ENCODE measurements at regions not wholly inside any gene's neighbourhood (a gene's known extent, or its start where the extent isn't known, plus 50 kb on each side); places are given as distances from the start of the nearest gene placed in this dataset.

DNA sequence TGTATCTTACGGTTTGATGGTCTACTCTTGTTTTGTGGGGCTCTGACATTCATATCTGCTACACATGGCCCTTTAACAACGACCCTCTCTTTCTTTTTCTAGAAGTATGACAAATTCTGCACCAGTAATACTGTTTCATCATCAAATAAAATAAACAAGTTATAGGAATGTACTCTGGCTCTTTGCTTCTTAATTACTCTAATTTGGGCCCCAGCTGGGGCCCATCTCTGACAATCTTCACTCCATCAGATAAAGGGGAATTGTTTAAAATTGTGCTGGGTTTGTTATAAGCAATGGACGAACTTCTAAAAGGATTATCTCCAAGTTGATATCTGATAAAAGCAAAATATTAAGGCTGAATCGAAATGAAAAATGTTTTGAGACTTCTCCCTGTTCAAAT lies 343.6 kb upstream of the JAG1 start:
- 0% methylated on average over 4 of the region's 4 CpGs for WGBS (ENCODE audit: insufficient coverage, insufficient replicate concordance, low lambda C conversion rate, missing lambda C conversion rate)
- ChIA-PET SMC1A (ENCODE audit: uncharacterized antibody, unreplicated experiment) (interaction anchor here (0.9 to 2.1 kb wide), 2 partner anchors 8 to 59 kb away, joined by 3 to 7 read pairs; no protein-coding TSS in a partner anchor), RAD21 (ENCODE audit: unreplicated experiment) (no interaction called here), POLR2A (no interaction called here), CTCF (interaction anchor here (0.6 kb wide), 1 partner anchor 19 kb away, joined by 3 read pairs; no protein-coding TSS in a partner anchor)
- Histone ChIP-seq H3K9me3 (replicated peaks; ENCODE audit: control insufficient read depth, insufficient read depth, low read length) (no peaks in the 10 kb centered on the region), H3K79me2 (ENCODE audit: control insufficient read depth, insufficient read depth, low read length) (no peaks in the 10 kb centered on the region), H3K27me3 (replicated peaks in 1 of 2; ENCODE audit: control insufficient read depth in 2 of 2, insufficient read depth in 2 of 2, low read length in 1 of 2) (no peaks in the 10 kb centered on the region), H2AFZ (ENCODE audit: control insufficient read depth, low read depth, low read length) (no peak overlapping the region), H3K4me1 (ENCODE audit: control insufficient read depth, insufficient read depth, low read length) (no peaks in the 10 kb centered on the region), H3K4me2 (ENCODE audit: control insufficient read depth, insufficient read depth) (no peak overlapping the region), H3K9ac (ENCODE audit: control insufficient read depth, insufficient read depth, low read length) (no peak overlapping the region), H3K4me3 (no peak overlapping the region), H3K36me3 (ENCODE audit: control insufficient read depth in 2 of 2, insufficient read depth in 2 of 2, low read length in 1 of 2) (no peaks in the 10 kb centered on the region), H3K27ac (ENCODE audit: control insufficient read depth, insufficient read depth) (no peak overlapping the region), H4K20me1 (ENCODE audit: control insufficient read depth, insufficient read depth) (no peaks in the 10 kb centered on the region)
- no TSS peak for BruUV-seq (replicated peaks)
- no peak for DNase-seq (ENCODE audit: low read depth, low spot score)
- TF ChIP-seq MXI1 (IDR thresholded peaks at IDR 0.05; ENCODE audit: low read depth, low read length) = no peak
- TF ChIP-seq, protein P1, sequence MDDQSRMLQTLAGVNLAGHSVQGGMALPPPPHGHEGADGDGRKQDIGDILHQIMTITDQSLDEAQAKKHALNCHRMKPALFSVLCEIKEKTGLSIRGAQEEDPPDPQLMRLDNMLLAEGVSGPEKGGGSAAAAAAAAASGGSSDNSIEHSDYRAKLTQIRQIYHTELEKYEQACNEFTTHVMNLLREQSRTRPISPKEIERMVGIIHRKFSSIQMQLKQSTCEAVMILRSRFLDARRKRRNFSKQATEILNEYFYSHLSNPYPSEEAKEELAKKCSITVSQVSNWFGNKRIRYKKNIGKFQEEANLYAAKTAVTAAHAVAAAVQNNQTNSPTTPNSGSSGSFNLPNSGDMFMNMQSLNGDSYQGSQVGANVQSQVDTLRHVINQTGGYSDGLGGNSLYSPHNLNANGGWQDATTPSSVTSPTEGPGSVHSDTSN (IDR thresholded peaks at IDR 0.05; ENCODE audit: insufficient replicate concordance, low read depth, low read length) = no peak
- TF ChIP-seq YBX1 (IDR thresholded peaks at IDR 0.05) = no peak
- TF ChIP-seq, protein P2, sequence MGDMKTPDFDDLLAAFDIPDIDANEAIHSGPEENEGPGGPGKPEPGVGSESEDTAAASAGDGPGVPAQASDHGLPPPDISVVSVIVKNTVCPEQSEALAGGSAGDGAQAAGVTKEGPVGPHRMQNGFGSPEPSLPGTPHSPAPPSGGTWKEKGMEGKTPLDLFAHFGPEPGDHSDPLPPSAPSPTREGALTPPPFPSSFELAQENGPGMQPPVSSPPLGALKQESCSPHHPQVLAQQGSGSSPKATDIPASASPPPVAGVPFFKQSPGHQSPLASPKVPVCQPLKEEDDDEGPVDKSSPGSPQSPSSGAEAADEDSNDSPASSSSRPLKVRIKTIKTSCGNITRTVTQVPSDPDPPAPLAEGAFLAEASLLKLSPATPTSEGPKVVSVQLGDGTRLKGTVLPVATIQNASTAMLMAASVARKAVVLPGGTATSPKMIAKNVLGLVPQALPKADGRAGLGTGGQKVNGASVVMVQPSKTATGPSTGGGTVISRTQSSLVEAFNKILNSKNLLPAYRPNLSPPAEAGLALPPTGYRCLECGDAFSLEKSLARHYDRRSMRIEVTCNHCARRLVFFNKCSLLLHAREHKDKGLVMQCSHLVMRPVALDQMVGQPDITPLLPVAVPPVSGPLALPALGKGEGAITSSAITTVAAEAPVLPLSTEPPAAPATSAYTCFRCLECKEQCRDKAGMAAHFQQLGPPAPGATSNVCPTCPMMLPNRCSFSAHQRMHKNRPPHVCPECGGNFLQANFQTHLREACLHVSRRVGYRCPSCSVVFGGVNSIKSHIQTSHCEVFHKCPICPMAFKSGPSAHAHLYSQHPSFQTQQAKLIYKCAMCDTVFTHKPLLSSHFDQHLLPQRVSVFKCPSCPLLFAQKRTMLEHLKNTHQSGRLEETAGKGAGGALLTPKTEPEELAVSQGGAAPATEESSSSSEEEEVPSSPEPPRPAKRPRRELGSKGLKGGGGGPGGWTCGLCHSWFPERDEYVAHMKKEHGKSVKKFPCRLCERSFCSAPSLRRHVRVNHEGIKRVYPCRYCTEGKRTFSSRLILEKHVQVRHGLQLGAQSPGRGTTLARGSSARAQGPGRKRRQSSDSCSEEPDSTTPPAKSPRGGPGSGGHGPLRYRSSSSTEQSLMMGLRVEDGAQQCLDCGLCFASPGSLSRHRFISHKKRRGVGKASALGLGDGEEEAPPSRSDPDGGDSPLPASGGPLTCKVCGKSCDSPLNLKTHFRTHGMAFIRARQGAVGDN (IDR thresholded peaks at IDR 0.05) = no peak
- TF ChIP-seq RAD51 (IDR thresholded peaks at IDR 0.05) = no peak
- no peak for TF ChIP-seq HDGF (IDR thresholded peaks at IDR 0.05)
- no peak for TF ChIP-seq NR2C1 (IDR thresholded peaks at IDR 0.05)
- TF ChIP-seq NFXL1 (IDR thresholded peaks at IDR 0.05; ENCODE audit: borderline replicate concordance) = no peak
- TF ChIP-seq, protein P3, sequence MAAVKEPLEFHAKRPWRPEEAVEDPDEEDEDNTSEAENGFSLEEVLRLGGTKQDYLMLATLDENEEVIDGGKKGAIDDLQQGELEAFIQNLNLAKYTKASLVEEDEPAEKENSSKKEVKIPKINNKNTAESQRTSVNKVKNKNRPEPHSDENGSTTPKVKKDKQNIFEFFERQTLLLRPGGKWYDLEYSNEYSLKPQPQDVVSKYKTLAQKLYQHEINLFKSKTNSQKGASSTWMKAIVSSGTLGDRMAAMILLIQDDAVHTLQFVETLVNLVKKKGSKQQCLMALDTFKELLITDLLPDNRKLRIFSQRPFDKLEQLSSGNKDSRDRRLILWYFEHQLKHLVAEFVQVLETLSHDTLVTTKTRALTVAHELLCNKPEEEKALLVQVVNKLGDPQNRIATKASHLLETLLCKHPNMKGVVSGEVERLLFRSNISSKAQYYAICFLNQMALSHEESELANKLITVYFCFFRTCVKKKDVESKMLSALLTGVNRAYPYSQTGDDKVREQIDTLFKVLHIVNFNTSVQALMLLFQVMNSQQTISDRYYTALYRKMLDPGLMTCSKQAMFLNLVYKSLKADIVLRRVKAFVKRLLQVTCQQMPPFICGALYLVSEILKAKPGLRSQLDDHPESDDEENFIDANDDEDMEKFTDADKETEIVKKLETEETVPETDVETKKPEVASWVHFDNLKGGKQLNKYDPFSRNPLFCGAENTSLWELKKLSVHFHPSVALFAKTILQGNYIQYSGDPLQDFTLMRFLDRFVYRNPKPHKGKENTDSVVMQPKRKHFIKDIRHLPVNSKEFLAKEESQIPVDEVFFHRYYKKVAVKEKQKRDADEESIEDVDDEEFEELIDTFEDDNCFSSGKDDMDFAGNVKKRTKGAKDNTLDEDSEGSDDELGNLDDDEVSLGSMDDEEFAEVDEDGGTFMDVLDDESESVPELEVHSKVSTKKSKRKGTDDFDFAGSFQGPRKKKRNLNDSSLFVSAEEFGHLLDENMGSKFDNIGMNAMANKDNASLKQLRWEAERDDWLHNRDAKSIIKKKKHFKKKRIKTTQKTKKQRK (IDR thresholded peaks at IDR 0.05; ENCODE audit: low read depth, low read length) = no peak
- no peak for TF ChIP-seq RAD21 (IDR thresholded peaks at IDR 0.05; ENCODE audit: insufficient read depth, low read depth, low read length)
- TF ChIP-seq, protein P4, sequence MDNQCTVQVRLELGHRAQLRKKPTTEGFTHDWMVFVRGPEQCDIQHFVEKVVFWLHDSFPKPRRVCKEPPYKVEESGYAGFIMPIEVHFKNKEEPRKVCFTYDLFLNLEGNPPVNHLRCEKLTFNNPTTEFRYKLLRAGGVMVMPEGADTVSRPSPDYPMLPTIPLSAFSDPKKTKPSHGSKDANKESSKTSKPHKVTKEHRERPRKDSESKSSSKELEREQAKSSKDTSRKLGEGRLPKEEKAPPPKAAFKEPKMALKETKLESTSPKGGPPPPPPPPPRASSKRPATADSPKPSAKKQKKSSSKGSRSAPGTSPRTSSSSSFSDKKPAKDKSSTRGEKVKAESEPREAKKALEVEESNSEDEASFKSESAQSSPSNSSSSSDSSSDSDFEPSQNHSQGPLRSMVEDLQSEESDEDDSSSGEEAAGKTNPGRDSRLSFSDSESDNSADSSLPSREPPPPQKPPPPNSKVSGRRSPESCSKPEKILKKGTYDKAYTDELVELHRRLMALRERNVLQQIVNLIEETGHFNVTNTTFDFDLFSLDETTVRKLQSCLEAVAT (IDR thresholded peaks at IDR 0.05) = no peak
- TF ChIP-seq ZNF274 (IDR thresholded peaks at IDR 0.05; ENCODE audit: insufficient read depth, insufficient read length) = no peak
- intact Hi-C loops (cut with micrococcal nuclease; ENCODE audit: unreplicated experiment) = no loop called here
- no peak for ATAC-seq
- FAIRE-seq = no peak
- in situ Hi-C loops (cut with MboI) = no loop called here

Measured in GM12878 (cell line).